ENCODE measurements at regions not wholly inside any gene's neighbourhood (a gene's known extent, or its start where the extent isn't known, plus 50 kb on each side); places are given as distances from the start of the nearest gene placed in this dataset.

- TF ChIP-seq CTCF (IDR thresholded peaks at IDR 0.05) (no peak), POLR2A (IDR thresholded peaks at IDR 0.05) (no peak)
Measured at GRCh38 chr3:3538451-3538850, 260.8 kb upstream of the LRRN1 start.

Measured in transverse colon (tissue), 3 donors.